Kasumi-1 (cell line): ENCODE measurements at regions not wholly inside any gene's neighbourhood (a gene's known extent, or its start where the extent isn't known, plus 50 kb on each side); places are given as distances from the start of the nearest gene placed in this dataset.

Source experiments
- DNase-seq, 2 experiments: peaks; one replicate each; lab custom pipeline; 2025; lab: John Stamatoyannopoulos, UW

GRCh38 chr7:12741951-12742575 lies 54.6 kb downstream of the ARL4A start:
- DNase-seq: peak in 1 of 2 experiments; percentile 4

- DNase-seq: no peak
These were observed 58.8 kb downstream of the ARL4A start for GRCh38 chr7:12746211-12746610.

- DNase-seq: no peak
These were observed 60.4 kb downstream of the ARL4A start for GRCh38 chr7:12747687-12748306.

GRCh38 chr7:12749069-12749468 lies 61.6 kb downstream of the ARL4A start:
- no peak for DNase-seq

- no peak for DNase-seq
These were observed 62.3 kb downstream of the ARL4A start for GRCh38 chr7:12749746-12750145.

GRCh38 chr7:12751764-12752163 lies 64.3 kb downstream of the ARL4A start:
- no peak for DNase-seq

- peak in 1 of 2 experiments; percentile 3 for DNase-seq
These were observed 66.7 kb downstream of the ARL4A start for GRCh38 chr7:12754179-12754578.

- DNase-seq: no peak
These were observed 69.4 kb downstream of the ARL4A start for GRCh38 chr7:12756821-12757220.

- no peak for DNase-seq
These were observed 70.0 kb downstream of the ARL4A start for GRCh38 chr7:12757443-12757842.

- no peak for DNase-seq
These were observed 71.7 kb downstream of the ARL4A start for GRCh38 chr7:12759151-12759550.

- DNase-seq: no peak
These were observed 73.7 kb downstream of the ARL4A start for GRCh38 chr7:12761111-12761510.

- no peak for DNase-seq
These were observed 74.3 kb downstream of the ARL4A start for GRCh38 chr7:12761691-12762090.

GRCh38 chr7:12764458-12764891 lies 77.0 kb downstream of the ARL4A start:
- no peak for DNase-seq

GRCh38 chr7:12765431-12766100 lies 78.1 kb downstream of the ARL4A start:
- no peak for DNase-seq

- DNase-seq: no peak
These were observed 79.0 kb downstream of the ARL4A start for GRCh38 chr7:12766416-12766815.

GRCh38 chr7:12768948-12769347 lies 81.5 kb downstream of the ARL4A start:
- DNase-seq: no peak

GRCh38 chr7:12769444-12769843 lies 82.0 kb downstream of the ARL4A start:
- no peak for DNase-seq

GRCh38 chr7:12770227-12770975 lies 83.0 kb downstream of the ARL4A start:
- no peak for DNase-seq

GRCh38 chr7:12771378-12771877 lies 84.0 kb downstream of the ARL4A start:
- DNase-seq: no peak

GRCh38 chr7:12772768-12773167 lies 85.3 kb downstream of the ARL4A start:
- DNase-seq: no peak

GRCh38 chr7:12777257-12777656 lies 89.8 kb downstream of the ARL4A start:
- DNase-seq: no peak

- no peak for DNase-seq
These were observed 92.5 kb downstream of the ARL4A start for GRCh38 chr7:12779947-12780346.
